PFSK-1 (cell line): ENCODE measurements at regions not wholly inside any gene's neighbourhood (a gene's known extent, or its start where the extent isn't known, plus 50 kb on each side); places are given as distances from the start of the nearest gene placed in this dataset.

Experiments
- FOXP2 ChIP-seq: optimal IDR thresholded peaks from 2 replicates; pipeline ENCODE3; 2011; ENCODE audit warnings: borderline replicate concordance, control low read depth, inconsistent platforms; ENCODE audit not compliant: insufficient read depth; ENCODE audit errors: extremely low read length, extremely low read depth
- POLR2AphosphoS5 ChIP-seq: IDR thresholded peaks from 2 replicates; pipeline ENCODE4 v1.6.1; 2012; ENCODE audit warnings: low read depth, mild to moderate bottlenecking, control low read depth, low read length, moderate library complexity
- SIN3A ChIP-seq: IDR thresholded peaks from 2 replicates; pipeline ENCODE4 v1.6.1; 2012; ENCODE audit warnings: mild to moderate bottlenecking, low read length, moderate library complexity, borderline replicate concordance; ENCODE audit not compliant: insufficient read depth
- TF ChIP-seq, protein P1 (sequence below), 2 experiments: IDR thresholded peaks; 2 replicates each; pipeline versions ENCODE4 v1.6.1 to v1.8.0; 2011 to 2012; ENCODE audit warnings: low read depth in 2 of 2, low read length in 2 of 2, control low read depth in 1 of 2, inconsistent platforms in 1 of 2, mild to moderate bottlenecking in 1 of 2, moderate library complexity in 1 of 2; ENCODE audit not compliant: insufficient read depth in 1 of 2

- TF ChIP-seq POLR2AphosphoS5: no peak
- no peak for TF ChIP-seq SIN3A
- TF ChIP-seq FOXP2: no peak
- TF ChIP-seq, protein P1, sequence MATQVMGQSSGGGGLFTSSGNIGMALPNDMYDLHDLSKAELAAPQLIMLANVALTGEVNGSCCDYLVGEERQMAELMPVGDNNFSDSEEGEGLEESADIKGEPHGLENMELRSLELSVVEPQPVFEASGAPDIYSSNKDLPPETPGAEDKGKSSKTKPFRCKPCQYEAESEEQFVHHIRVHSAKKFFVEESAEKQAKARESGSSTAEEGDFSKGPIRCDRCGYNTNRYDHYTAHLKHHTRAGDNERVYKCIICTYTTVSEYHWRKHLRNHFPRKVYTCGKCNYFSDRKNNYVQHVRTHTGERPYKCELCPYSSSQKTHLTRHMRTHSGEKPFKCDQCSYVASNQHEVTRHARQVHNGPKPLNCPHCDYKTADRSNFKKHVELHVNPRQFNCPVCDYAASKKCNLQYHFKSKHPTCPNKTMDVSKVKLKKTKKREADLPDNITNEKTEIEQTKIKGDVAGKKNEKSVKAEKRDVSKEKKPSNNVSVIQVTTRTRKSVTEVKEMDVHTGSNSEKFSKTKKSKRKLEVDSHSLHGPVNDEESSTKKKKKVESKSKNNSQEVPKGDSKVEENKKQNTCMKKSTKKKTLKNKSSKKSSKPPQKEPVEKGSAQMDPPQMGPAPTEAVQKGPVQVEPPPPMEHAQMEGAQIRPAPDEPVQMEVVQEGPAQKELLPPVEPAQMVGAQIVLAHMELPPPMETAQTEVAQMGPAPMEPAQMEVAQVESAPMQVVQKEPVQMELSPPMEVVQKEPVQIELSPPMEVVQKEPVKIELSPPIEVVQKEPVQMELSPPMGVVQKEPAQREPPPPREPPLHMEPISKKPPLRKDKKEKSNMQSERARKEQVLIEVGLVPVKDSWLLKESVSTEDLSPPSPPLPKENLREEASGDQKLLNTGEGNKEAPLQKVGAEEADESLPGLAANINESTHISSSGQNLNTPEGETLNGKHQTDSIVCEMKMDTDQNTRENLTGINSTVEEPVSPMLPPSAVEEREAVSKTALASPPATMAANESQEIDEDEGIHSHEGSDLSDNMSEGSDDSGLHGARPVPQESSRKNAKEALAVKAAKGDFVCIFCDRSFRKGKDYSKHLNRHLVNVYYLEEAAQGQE (IDR thresholded peaks at IDR 0.05; ENCODE audit: insufficient read depth in 1 of 2, low read depth in 2 of 2, low read length in 2 of 2): no peak
Observed at GRCh38 chr5:14006823-14007520, 62.5 kb upstream of the DNAH5 start.
